IMR-90 (cell line): ENCODE measurements at regions not wholly inside any gene's neighbourhood (a gene's known extent, or its start where the extent isn't known, plus 50 kb on each side); places are given as distances from the start of the nearest gene placed in this dataset.
"Not testable (repeated sequence)": the region's sequence is repeated elsewhere in the genome, so short reads cannot be mapped to it uniquely, and the experiment has no call there.

Experiments used
- CEBPB ChIP-seq: IDR thresholded peaks from 2 replicates; pipeline ENCODE4 v1.6.1; 2012; ENCODE audit warnings: low read depth, low read length, improper control_type of control experiment
- MAZ ChIP-seq: IDR thresholded peaks from 2 replicates; pipeline ENCODE4 v1.6.1; 2012; ENCODE audit warnings: low read depth, mild to moderate bottlenecking, low read length, improper control_type of control experiment, moderate library complexity, borderline replicate concordance
- MXI1 ChIP-seq: IDR thresholded peaks from 2 replicates; pipeline ENCODE4 v1.6.1; 2012; ENCODE audit warnings: low read depth, mild to moderate bottlenecking, low read length, moderate library complexity, borderline replicate concordance
- POLR2A ChIP-seq: IDR thresholded peaks from 2 replicates; pipeline ENCODE4 v1.6.1; 2012; ENCODE audit warnings: mild to moderate bottlenecking, low read depth, low read length
- SMC3 ChIP-seq: fragments of 150-350 bp; IDR thresholded peaks from 2 replicates; pipeline ENCODE4 v1.6.1; 2016; ENCODE audit warnings: low read depth, mild to moderate bottlenecking, antibody characterized with exemption, low read length, moderate library complexity
- TF ChIP-seq, protein P1 (sequence below): conservative IDR thresholded peaks from 2 replicates; pipeline ENCODE4 v1.5.1; 2012; ENCODE audit warnings: mild to moderate bottlenecking, low read depth, low read length, improper control_type of control experiment
- TF ChIP-seq, protein P2 (sequence below): fragments of 150-350 bp; IDR thresholded peaks from 2 replicates; pipeline ENCODE4 v1.6.1; 2017; ENCODE audit warnings: mild to moderate bottlenecking, antibody characterized with exemption, low read length, low read depth

GRCh38 chr9:41270992-41271391 is 81.9 kb upstream of the ZNG1F start:
- not testable (repeated sequence) for TF ChIP-seq POLR2A, CEBPB, MAZ, MXI1, SMC3
- TF ChIP-seq, protein P1, sequence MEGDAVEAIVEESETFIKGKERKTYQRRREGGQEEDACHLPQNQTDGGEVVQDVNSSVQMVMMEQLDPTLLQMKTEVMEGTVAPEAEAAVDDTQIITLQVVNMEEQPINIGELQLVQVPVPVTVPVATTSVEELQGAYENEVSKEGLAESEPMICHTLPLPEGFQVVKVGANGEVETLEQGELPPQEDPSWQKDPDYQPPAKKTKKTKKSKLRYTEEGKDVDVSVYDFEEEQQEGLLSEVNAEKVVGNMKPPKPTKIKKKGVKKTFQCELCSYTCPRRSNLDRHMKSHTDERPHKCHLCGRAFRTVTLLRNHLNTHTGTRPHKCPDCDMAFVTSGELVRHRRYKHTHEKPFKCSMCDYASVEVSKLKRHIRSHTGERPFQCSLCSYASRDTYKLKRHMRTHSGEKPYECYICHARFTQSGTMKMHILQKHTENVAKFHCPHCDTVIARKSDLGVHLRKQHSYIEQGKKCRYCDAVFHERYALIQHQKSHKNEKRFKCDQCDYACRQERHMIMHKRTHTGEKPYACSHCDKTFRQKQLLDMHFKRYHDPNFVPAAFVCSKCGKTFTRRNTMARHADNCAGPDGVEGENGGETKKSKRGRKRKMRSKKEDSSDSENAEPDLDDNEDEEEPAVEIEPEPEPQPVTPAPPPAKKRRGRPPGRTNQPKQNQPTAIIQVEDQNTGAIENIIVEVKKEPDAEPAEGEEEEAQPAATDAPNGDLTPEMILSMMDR: not testable (repeated sequence)
- TF ChIP-seq, protein P2, sequence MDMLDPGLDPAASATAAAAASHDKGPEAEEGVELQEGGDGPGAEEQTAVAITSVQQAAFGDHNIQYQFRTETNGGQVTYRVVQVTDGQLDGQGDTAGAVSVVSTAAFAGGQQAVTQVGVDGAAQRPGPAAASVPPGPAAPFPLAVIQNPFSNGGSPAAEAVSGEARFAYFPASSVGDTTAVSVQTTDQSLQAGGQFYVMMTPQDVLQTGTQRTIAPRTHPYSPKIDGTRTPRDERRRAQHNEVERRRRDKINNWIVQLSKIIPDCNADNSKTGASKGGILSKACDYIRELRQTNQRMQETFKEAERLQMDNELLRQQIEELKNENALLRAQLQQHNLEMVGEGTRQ: not testable (repeated sequence)
